NB4 (cell line): ENCODE measurements at regions not wholly inside any gene's neighbourhood (a gene's known extent, or its start where the extent isn't known, plus 50 kb on each side); places are given as distances from the start of the nearest gene placed in this dataset.

Experiments
- CTCF ChIP-seq: IDR thresholded peaks from one replicate; pipeline ENCODE4 v1.5.1; 2012; ENCODE audit warnings: low read depth, low read length
- MAX ChIP-seq: IDR thresholded peaks from 2 replicates; pipeline ENCODE4 v1.6.1; 2011; ENCODE audit warnings: low read depth, low read length

GRCh38 chr3:106117490-106117858, 248.7 kb upstream of the CBLB start:
- TF ChIP-seq CTCF (no peak), MAX (no peak)
